A673 (cell line): ENCODE measurements at regions not wholly inside any gene's neighbourhood (a gene's known extent, or its start where the extent isn't known, plus 50 kb on each side); places are given as distances from the start of the nearest gene placed in this dataset.

Source experiments
- BruUV-seq: library from RNA; stranded (reverse); fragments of 400-500 nt; replicated peaks from 2 replicates; lab custom pipeline; 2021; lab: Mats Ljungman, UMichigan
- CTCF ChIA-PET: fragments of 300-600 bp; sonication (Branson Sonifier 250); formaldehyde crosslinking; loops from one replicate; lab custom pipeline; 2022; ENCODE audit warnings: antibody characterized with exemption; lab: Charles Lee
- POLR2A ChIA-PET: fragments of 300-600 bp; sonication (Branson Sonifier 250); formaldehyde crosslinking; loops from one replicate; lab custom pipeline; 2022; ENCODE audit warnings: antibody characterized with exemption; ENCODE audit not compliant: low non-redundant PET; lab: Charles Lee
- DNase-seq: peaks from one replicate; pipeline ENCODE4 v3.0.0-alpha.2; 2015; ENCODE audit warnings: low spot score
- H3K27ac ChIP-seq: fragments of 200-600 bp; sonication (generic); 2 replicates; pipeline ENCODE4 v1.5.1; 2016; ENCODE audit warnings: mixed run types, low read depth, mild to moderate bottlenecking, mixed read lengths, antibody characterized with exemption, low read length; ENCODE audit not compliant: poor library complexity, severe bottlenecking
- H3K27me3 ChIP-seq: fragments of 200-600 bp; sonication (generic); replicated peaks from 2 replicates; pipeline ENCODE4 v1.6.1; 2017; ENCODE audit warnings: mixed run types, low read depth, mild to moderate bottlenecking, mixed read lengths, antibody characterized with exemption, low read length; ENCODE audit not compliant: insufficient read depth, poor library complexity
- H3K36me3 ChIP-seq: fragments of 200-600 bp; sonication (generic); 2 replicates; pipeline ENCODE4 v1.6.1; 2016; ENCODE audit warnings: mixed run types, mild to moderate bottlenecking, mixed read lengths, antibody characterized with exemption, low read length; ENCODE audit not compliant: insufficient read depth, poor library complexity, severe bottlenecking
- H3K4me1 ChIP-seq: fragments of 200-600 bp; sonication (generic); 2 replicates; pipeline ENCODE4 v1.6.1; 2017; ENCODE audit warnings: mixed run types, mild to moderate bottlenecking, mixed read lengths, antibody characterized with exemption, low read length; ENCODE audit not compliant: insufficient read depth, poor library complexity, severe bottlenecking
- H3K4me3 ChIP-seq: fragments of 200-600 bp; sonication (generic); 2 replicates; pipeline ENCODE4 v1.5.1; 2016; ENCODE audit warnings: low read depth, mixed run types, mild to moderate bottlenecking, mixed read lengths, low read length; ENCODE audit not compliant: poor library complexity, severe bottlenecking
- H3K9me3 ChIP-seq: fragments of 200-600 bp; sonication (generic); 2 replicates; pipeline ENCODE4 v1.6.1; 2016; ENCODE audit warnings: mixed run types, low read depth, mild to moderate bottlenecking, mixed read lengths, antibody characterized with exemption, low read length; ENCODE audit not compliant: poor library complexity, severe bottlenecking
- CTCF ChIP-seq: fragments of 300-800, 200-600 bp; sonication (generic); conservative IDR thresholded peaks from 2 replicates; pipeline ENCODE4 v1.5.1; 2017; ENCODE audit warnings: low read depth, mild to moderate bottlenecking, antibody characterized with exemption, low read length, moderate library complexity, mixed read lengths
- EZH2 ChIP-seq: fragments of 200-600 bp; sonication (generic); IDR thresholded peaks from 2 replicates; pipeline ENCODE4 v1.6.1; 2017; ENCODE audit warnings: borderline replicate concordance, low read depth, mild to moderate bottlenecking, mixed read lengths, antibody characterized with exemption, low read length; ENCODE audit not compliant: poor library complexity, severe bottlenecking
- intact Hi-C: fragments of 100-400 bp; cut with micrococcal nuclease; formaldehyde crosslinking; loops from one replicate; pipeline ENCODE4 v1.10.0; 2022; ENCODE audit not compliant: unreplicated experiment

- CTCF ChIA-PET: no interaction called here
- Histone ChIP-seq H3K36me3 (no peaks in the 10 kb centered on the region), H3K4me3 (no peak overlapping the region), H3K27me3 (no peaks in the 10 kb centered on the region), H3K27ac (no peak overlapping the region), H3K4me1 (no peaks in the 10 kb centered on the region), H3K9me3 (peaks cover 3% of the 10 kb centered on the region)
- no TSS peak for BruUV-seq
- DNase-seq: no peak
- intact Hi-C loops: no loop called here
- TF ChIP-seq CTCF (no peak), EZH2 (no peak)
- POLR2A ChIA-PET: no interaction called here
These were observed 58.1 kb upstream of the IPO5 start for GRCh38 chr13:97895383-97895782.

DNA sequence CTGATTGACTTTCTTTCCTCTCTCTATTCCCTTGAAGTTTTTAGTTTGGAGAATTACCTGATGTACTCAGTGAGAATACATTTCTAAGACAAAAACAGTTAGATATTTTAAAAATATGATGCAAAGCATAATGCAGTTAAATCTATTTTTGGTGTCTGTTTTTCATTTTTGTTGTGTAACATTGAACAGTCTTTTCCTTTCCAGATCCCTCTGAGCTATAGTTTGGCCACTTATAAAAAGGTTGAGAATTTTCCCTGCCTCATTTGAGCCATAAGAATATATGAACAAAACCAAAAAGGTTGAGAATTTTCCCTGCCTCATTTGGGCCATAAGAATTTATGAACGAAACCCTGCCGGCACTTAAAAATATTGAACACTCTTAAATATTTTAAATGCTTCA is 57.0 kb upstream of the IPO5 start:
- intact Hi-C loops: no loop called here
- BruUV-seq: no TSS peak
- no peak for TF ChIP-seq CTCF
- TF ChIP-seq EZH2: no peak
- H3K36me3 ChIP-seq: no peaks in the 10 kb centered on the region
- H3K27me3 ChIP-seq: no peaks in the 10 kb centered on the region
- no peak for DNase-seq
- no peak overlapping the region for H3K27ac ChIP-seq
- peaks cover 3% of the 10 kb centered on the region for H3K9me3 ChIP-seq
- ChIA-PET POLR2A (no interaction called here), CTCF (interaction anchor here (0.5 kb wide), 1 partner anchor 461 kb away, joined by 7 read pairs; no protein-coding TSS in a partner anchor)
- no peak overlapping the region for H3K4me3 ChIP-seq
- no peaks in the 10 kb centered on the region for H3K4me1 ChIP-seq

DNA sequence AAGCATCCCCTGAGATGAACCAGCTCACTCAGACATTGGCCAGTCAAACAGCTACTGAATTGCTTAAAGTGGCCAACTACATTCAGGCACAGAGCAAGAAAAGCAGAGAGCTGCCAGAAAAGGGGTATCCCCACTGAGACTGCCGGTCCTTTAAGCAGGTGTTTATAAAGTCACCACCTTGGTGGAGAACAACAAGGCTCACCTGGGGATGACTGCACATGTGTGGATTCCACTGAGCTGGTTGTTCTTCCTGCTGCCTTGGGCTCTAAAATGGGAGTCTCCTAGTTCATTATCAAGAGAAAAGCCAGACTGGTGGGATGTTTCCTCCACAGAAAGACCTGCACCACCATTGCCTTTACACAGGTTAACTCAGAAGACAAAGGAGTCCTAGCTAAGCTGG is 51.8 kb upstream of the IPO5 start:
- H3K27ac ChIP-seq: no peak overlapping the region

More for the DNA sequence above, 51.8 kb upstream of the IPO5 start:
- CTCF ChIA-PET: no interaction called here
- POLR2A ChIA-PET: no interaction called here
- Histone ChIP-seq H3K27me3 (no peaks in the 10 kb centered on the region), H3K4me1 (no peaks in the 10 kb centered on the region), H3K36me3 (no peaks in the 10 kb centered on the region), H3K4me3 (no peak overlapping the region), H3K9me3 (no peaks in the 10 kb centered on the region)
- intact Hi-C loops: no loop called here
- no TSS peak for BruUV-seq
- TF ChIP-seq EZH2: no peak
- TF ChIP-seq CTCF: no peak
- no peak for DNase-seq
